ENCODE measurements at regions not wholly inside any gene's neighbourhood (a gene's known extent, or its start where the extent isn't known, plus 50 kb on each side); places are given as distances from the start of the nearest gene placed in this dataset.
"Not testable (repeated sequence)": the region's sequence is repeated elsewhere in the genome, so short reads cannot be mapped to it uniquely, and the experiment has no call there.

GRCh38 chr10:57333880-57334279, 933.8 kb downstream of the IPMK start:
- no peaks in the 10 kb centered on the region for H3K4me1 ChIP-seq
- H3K9me3 ChIP-seq, result no peaks in the 10 kb centered on the region
- no peak for DNase-seq
- 76 to 85% methylated on average over 2 of the region's 2 CpGs for WGBS, 2 donors
- H3K27ac ChIP-seq, result no peak overlapping the region
- H3K36me3 ChIP-seq, result no peaks in the 10 kb centered on the region
- TF ChIP-seq POLR2A (IDR thresholded peaks at IDR 0.05), result no peak
- TF ChIP-seq CTCF (IDR thresholded peaks at IDR 0.05), result no peak
- TF ChIP-seq POLR2AphosphoS5 (IDR thresholded peaks at IDR 0.05), result no peak
- TF ChIP-seq EP300 (IDR thresholded peaks at IDR 0.05), result no peak
- intact Hi-C loops (cut with DNase I), result loop anchor here (10.0 kb wide), 1 partner anchor 731 kb away; no protein-coding TSS in a partner anchor
- H3K27me3 ChIP-seq, result no peaks in the 10 kb centered on the region
- H3K4me3 ChIP-seq, result no peak overlapping the region

- H3K4me1 ChIP-seq; intact Hi-C loops (cut with DNase I); DNase-seq; H3K27me3 ChIP-seq; H3K27ac ChIP-seq; H3K4me3 ChIP-seq; H3K9me3 ChIP-seq; H3K36me3 ChIP-seq: not testable (repeated sequence)
- WGBS, 2 donors, result 95 to 96% methylated on average over 29 of the region's 29 CpGs
Observed at GRCh38 chr10:57321400-57321854, 946.3 kb downstream of the IPMK start.

- no peak for TF ChIP-seq POLR2AphosphoS5 (IDR thresholded peaks at IDR 0.05)
- H3K27ac ChIP-seq, result no peak overlapping the region
- no peak overlapping the region for H3K4me3 ChIP-seq
- no peak for DNase-seq
- no peaks in the 10 kb centered on the region for H3K36me3 ChIP-seq
- 73 to 77% methylated on average over 3 of the region's 3 CpGs for WGBS, 2 donors
- H3K27me3 ChIP-seq, result no peaks in the 10 kb centered on the region
- no peaks in the 10 kb centered on the region for H3K4me1 ChIP-seq
- intact Hi-C loops (cut with DNase I), result no loop called here
- H3K9me3 ChIP-seq, result no peaks in the 10 kb centered on the region
Observed at GRCh38 chr10:57320416-57320815, 947.3 kb downstream of the IPMK start.

GRCh38 chr10:57314046-57314445, 953.0 kb upstream of the ZWINT start:
- TF ChIP-seq POLR2A (IDR thresholded peaks at IDR 0.05), result no peak
- no peak for TF ChIP-seq CTCF (IDR thresholded peaks at IDR 0.05)
- no peak for TF ChIP-seq EP300 (IDR thresholded peaks at IDR 0.05)
- TF ChIP-seq POLR2AphosphoS5 (IDR thresholded peaks at IDR 0.05), result no peak
- DNase-seq, result no peak
- no peaks in the 10 kb centered on the region for H3K36me3 ChIP-seq
- no peaks in the 10 kb centered on the region for H3K4me1 ChIP-seq
- no peak overlapping the region for H3K4me3 ChIP-seq
- intact Hi-C loops (cut with DNase I), result no loop called here
- no peaks in the 10 kb centered on the region for H3K9me3 ChIP-seq
- no peaks in the 10 kb centered on the region for H3K27me3 ChIP-seq
- H3K27ac ChIP-seq, result no peak overlapping the region

GRCh38 chr10:57303566-57303965, 942.5 kb upstream of the ZWINT start:
- no peaks in the 10 kb centered on the region for H3K36me3 ChIP-seq
- no peak overlapping the region for H3K4me3 ChIP-seq
- no peaks in the 10 kb centered on the region for H3K9me3 ChIP-seq
- TF ChIP-seq POLR2AphosphoS5 (IDR thresholded peaks at IDR 0.05) (no peak), EP300 (IDR thresholded peaks at IDR 0.05) (no peak), POLR2A (IDR thresholded peaks at IDR 0.05) (no peak), CTCF (IDR thresholded peaks at IDR 0.05) (no peak)
- H3K27me3 ChIP-seq, result no peaks in the 10 kb centered on the region
- no peak for DNase-seq
- WGBS, 2 donors, result 55 to 67% methylated on average over 3 of the region's 3 CpGs
- H3K27ac ChIP-seq, result no peak overlapping the region
- intact Hi-C loops (cut with DNase I), result no loop called here
- H3K4me1 ChIP-seq, result no peaks in the 10 kb centered on the region

- Histone ChIP-seq H3K27ac (no peak overlapping the region), H3K4me1 (no peaks in the 10 kb centered on the region), H3K9me3 (no peaks in the 10 kb centered on the region), H3K4me3 (no peak overlapping the region), H3K27me3 (no peaks in the 10 kb centered on the region), H3K36me3 (no peaks in the 10 kb centered on the region)
- 85 to 89% methylated on average over 3 of the region's 3 CpGs for WGBS, 2 donors
- DNase-seq, result no peak
- no peak for TF ChIP-seq EP300 (IDR thresholded peaks at IDR 0.05)
- TF ChIP-seq POLR2AphosphoS5 (IDR thresholded peaks at IDR 0.05), result no peak
- TF ChIP-seq POLR2A (IDR thresholded peaks at IDR 0.05), result no peak
- TF ChIP-seq CTCF (IDR thresholded peaks at IDR 0.05), result no peak
- intact Hi-C loops (cut with DNase I), result no loop called here
Observed at GRCh38 chr10:57300718-57301117, 939.7 kb upstream of the ZWINT start.

All from sigmoid colon (tissue), 6 donors.